ENCODE measurements at regions not wholly inside any gene's neighbourhood (a gene's known extent, or its start where the extent isn't known, plus 50 kb on each side); places are given as distances from the start of the nearest gene placed in this dataset.

DNA sequence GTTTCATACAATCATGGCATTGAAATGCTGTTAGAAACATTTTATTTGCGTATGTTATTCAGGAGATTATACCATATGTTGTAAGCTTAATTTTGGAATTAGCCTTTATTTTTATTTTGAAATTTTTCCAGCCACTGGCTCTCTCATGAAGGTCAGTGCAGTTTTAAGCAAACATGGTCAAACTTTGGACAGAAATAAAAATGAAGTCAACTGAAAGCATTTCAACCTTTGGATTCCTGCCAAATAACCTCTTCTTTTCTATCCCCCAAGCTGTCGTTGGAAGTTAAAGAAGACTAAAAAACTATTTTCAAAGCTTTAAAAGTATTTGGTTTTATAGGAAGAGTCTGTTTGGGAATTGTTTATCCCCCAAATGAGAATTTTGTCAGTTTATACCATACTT, 846.6 kb downstream of the MCTP2 start:
- TF ChIP-seq EZH2 (IDR thresholded peaks at IDR 0.05; ENCODE audit: borderline replicate concordance, low read length) (no peak), CTCF (conservative IDR thresholded peaks at IDR 0.05 in 1 of 2, IDR thresholded peaks at IDR 0.05 in 1 of 2; ENCODE audit: extremely low read depth in 1 of 2, insufficient read depth in 1 of 2, low read depth in 1 of 2, low read length in 2 of 2) (no peak)
